ENCODE measurements at regions not wholly inside any gene's neighbourhood (a gene's known extent, or its start where the extent isn't known, plus 50 kb on each side); places are given as distances from the start of the nearest gene placed in this dataset.

- Histone ChIP-seq H3K27me3 (ENCODE audit: insufficient read depth, low read length, poor library complexity, severe bottlenecking) (no peaks in the 10 kb centered on the region), H4K20me1 (ENCODE audit: insufficient read depth, low read length, poor library complexity, severe bottlenecking) (no peaks in the 10 kb centered on the region), H3K4me3 (ENCODE audit: low read length, poor library complexity, severe bottlenecking) (no peak overlapping the region), H3K4me1 (ENCODE audit: insufficient read depth, low read length, poor library complexity, severe bottlenecking) (no peaks in the 10 kb centered on the region), H3K9ac (ENCODE audit: low read depth, low read length, poor library complexity, severe bottlenecking) (no peak overlapping the region), H3K36me3 (ENCODE audit: insufficient read depth, low read length) (no peaks in the 10 kb centered on the region), H3K4me2 (ENCODE audit: low read depth, low read length, poor library complexity, severe bottlenecking) (no peak overlapping the region), H3F3A (ENCODE audit: low read depth) (no peaks in the 10 kb centered on the region), H3K9me3 (ENCODE audit: insufficient read depth, low read depth, low read length) (no peaks in the 10 kb centered on the region), H2AFZ (ENCODE audit: low read length) (no peak overlapping the region), H3K9me2 (replicated peaks; ENCODE audit: low read depth, low read length) (no peaks in the 10 kb centered on the region), H3K79me2 (ENCODE audit: insufficient read depth, low read length) (no peaks in the 10 kb centered on the region)
- TF ChIP-seq, protein P1, sequence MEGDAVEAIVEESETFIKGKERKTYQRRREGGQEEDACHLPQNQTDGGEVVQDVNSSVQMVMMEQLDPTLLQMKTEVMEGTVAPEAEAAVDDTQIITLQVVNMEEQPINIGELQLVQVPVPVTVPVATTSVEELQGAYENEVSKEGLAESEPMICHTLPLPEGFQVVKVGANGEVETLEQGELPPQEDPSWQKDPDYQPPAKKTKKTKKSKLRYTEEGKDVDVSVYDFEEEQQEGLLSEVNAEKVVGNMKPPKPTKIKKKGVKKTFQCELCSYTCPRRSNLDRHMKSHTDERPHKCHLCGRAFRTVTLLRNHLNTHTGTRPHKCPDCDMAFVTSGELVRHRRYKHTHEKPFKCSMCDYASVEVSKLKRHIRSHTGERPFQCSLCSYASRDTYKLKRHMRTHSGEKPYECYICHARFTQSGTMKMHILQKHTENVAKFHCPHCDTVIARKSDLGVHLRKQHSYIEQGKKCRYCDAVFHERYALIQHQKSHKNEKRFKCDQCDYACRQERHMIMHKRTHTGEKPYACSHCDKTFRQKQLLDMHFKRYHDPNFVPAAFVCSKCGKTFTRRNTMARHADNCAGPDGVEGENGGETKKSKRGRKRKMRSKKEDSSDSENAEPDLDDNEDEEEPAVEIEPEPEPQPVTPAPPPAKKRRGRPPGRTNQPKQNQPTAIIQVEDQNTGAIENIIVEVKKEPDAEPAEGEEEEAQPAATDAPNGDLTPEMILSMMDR (conservative IDR thresholded peaks at IDR 0.05; ENCODE audit: low read length), result no peak
- no peak for TF ChIP-seq EZH2phosphoT487 (IDR thresholded peaks at IDR 0.05; ENCODE audit: borderline replicate concordance)
Observed at GRCh38 chr9:7342736-7343135, 456.8 kb downstream of the DMAC1 start.

DNA sequence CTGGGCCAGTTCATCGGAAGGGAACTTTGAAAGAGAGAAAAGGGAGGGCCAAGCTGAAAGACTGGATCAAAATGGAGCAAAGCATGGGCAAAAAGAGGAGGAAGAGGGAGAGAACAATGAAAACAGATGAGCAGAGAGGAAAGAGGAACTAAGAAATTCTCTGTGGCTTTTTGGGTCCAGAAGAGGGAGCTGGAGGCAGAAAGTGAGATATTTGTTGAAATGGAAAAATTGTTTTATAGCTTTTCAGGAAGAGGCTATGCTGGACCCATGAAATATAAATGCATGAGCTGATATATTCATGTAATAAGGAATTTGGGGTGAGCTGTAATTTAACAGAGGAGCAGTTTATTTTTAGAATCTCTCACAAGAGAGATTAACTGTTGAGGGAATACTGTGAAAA, 457.3 kb downstream of the DMAC1 start:
- no peak for TF ChIP-seq EZH2phosphoT487 (IDR thresholded peaks at IDR 0.05; ENCODE audit: borderline replicate concordance)
- TF ChIP-seq, protein P1 (conservative IDR thresholded peaks at IDR 0.05; ENCODE audit: low read length), result 0 out of 2 replicates have a peak, but pooled peaks have one; percentile 23
- Histone ChIP-seq H3K36me3 (ENCODE audit: insufficient read depth, low read length) (no peaks in the 10 kb centered on the region), H3K4me1 (ENCODE audit: insufficient read depth, low read length, poor library complexity, severe bottlenecking) (no peaks in the 10 kb centered on the region), H3K4me2 (ENCODE audit: low read depth, low read length, poor library complexity, severe bottlenecking) (no peak overlapping the region), H3K9me2 (replicated peaks; ENCODE audit: low read depth, low read length) (no peaks in the 10 kb centered on the region), H2AFZ (ENCODE audit: low read length) (peak overlapping the region; percentile 39; the same call in 1 of the 2 replicates), H3K79me2 (ENCODE audit: insufficient read depth, low read length) (no peaks in the 10 kb centered on the region), H4K20me1 (ENCODE audit: insufficient read depth, low read length, poor library complexity, severe bottlenecking) (no peaks in the 10 kb centered on the region), H3K9me3 (ENCODE audit: insufficient read depth, low read depth, low read length) (no peaks in the 10 kb centered on the region), H3K4me3 (ENCODE audit: low read length, poor library complexity, severe bottlenecking) (no peak overlapping the region), H3K27me3 (ENCODE audit: insufficient read depth, low read length, poor library complexity, severe bottlenecking) (no peaks in the 10 kb centered on the region), H3K9ac (ENCODE audit: low read depth, low read length, poor library complexity, severe bottlenecking) (no peak overlapping the region), H3F3A (ENCODE audit: low read depth) (no peaks in the 10 kb centered on the region)

GRCh38 chr9:7341571-7341970, 458.0 kb downstream of the DMAC1 start:
- TF ChIP-seq EZH2phosphoT487 (IDR thresholded peaks at IDR 0.05; ENCODE audit: borderline replicate concordance), result no peak
- TF ChIP-seq, protein P1 (conservative IDR thresholded peaks at IDR 0.05; ENCODE audit: low read length), result no peak
- no peak overlapping the region for H3K9ac ChIP-seq (ENCODE audit: low read depth, low read length, poor library complexity, severe bottlenecking)
- no peak overlapping the region for H3K4me2 ChIP-seq (ENCODE audit: low read depth, low read length, poor library complexity, severe bottlenecking)
- H3K9me3 ChIP-seq (ENCODE audit: insufficient read depth, low read depth, low read length), result no peaks in the 10 kb centered on the region
- no peaks in the 10 kb centered on the region for H3K4me1 ChIP-seq (ENCODE audit: insufficient read depth, low read length, poor library complexity, severe bottlenecking)
- no peak overlapping the region for H3K4me3 ChIP-seq (ENCODE audit: low read length, poor library complexity, severe bottlenecking)
- H2AFZ ChIP-seq (ENCODE audit: low read length), result peak overlapping the region; percentile 39; the same call in 1 of the 2 replicates
- H3K27me3 ChIP-seq (ENCODE audit: insufficient read depth, low read length, poor library complexity, severe bottlenecking), result no peaks in the 10 kb centered on the region
- H3F3A ChIP-seq (ENCODE audit: low read depth), result no peaks in the 10 kb centered on the region
- H4K20me1 ChIP-seq (ENCODE audit: insufficient read depth, low read length, poor library complexity, severe bottlenecking), result no peaks in the 10 kb centered on the region
- H3K9me2 ChIP-seq (replicated peaks; ENCODE audit: low read depth, low read length), result no peaks in the 10 kb centered on the region
- H3K79me2 ChIP-seq (ENCODE audit: insufficient read depth, low read length), result no peaks in the 10 kb centered on the region
- no peaks in the 10 kb centered on the region for H3K36me3 ChIP-seq (ENCODE audit: insufficient read depth, low read length)

Data from Loucy (cell line).